ENCODE measurements at regions not wholly inside any gene's neighbourhood (a gene's known extent, or its start where the extent isn't known, plus 50 kb on each side); places are given as distances from the start of the nearest gene placed in this dataset.

DNA sequence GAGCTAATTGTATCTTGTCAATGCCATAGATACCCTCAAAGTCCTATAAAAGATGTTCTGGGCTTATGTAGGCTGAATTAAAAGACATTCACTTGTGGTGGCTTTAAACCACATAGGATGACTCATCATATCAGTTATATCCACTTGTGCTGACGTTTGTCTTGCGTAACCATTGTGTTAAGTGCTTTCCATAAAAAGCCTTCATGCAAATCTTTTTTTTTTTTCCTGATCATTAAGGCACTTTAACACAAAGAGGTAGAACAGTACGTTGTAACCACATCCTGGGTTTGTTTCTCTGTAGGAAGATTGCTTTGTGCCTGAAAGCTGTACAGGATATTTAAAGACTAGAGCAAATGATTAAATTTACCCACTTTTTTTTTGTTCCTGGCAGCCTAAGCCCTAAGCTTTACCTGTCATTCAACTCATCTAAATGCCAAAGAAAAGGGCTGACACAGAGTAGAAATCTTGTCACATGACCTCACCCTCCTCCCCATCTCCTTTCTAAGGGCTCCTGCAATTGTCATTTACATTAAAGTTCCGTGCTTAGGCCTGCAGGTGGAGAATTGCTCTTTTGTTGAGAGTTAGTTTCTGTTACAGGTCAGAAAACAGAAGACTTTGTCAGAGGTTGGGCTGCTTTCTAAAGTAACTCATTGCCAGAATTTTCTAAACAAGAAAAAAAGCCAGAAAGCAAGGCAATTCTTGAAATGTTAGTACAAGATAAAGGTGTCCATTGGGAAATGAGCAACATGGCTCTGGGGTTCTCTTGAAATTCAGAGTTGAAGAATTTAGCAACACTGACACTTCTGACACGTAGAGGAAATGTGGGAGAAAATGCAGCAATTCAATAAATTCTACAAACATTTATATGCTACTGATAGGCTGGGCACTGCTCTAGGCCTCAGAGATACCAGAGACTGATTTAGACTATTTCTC is 555.6 kb downstream of the PPARGC1A start:
- TF ChIP-seq CTCF (IDR thresholded peaks at IDR 0.05; ENCODE audit: insufficient read depth, low read length) = no peak
- peak; percentile 75 for DNase-seq (ENCODE audit: low read depth)
- no peak overlapping the region for H3K4me3 ChIP-seq (ENCODE audit: low read depth, low read length)

GRCh38 chr4:23333556-23333945 is 556.3 kb downstream of the PPARGC1A start:
- no peak overlapping the region for H3K4me3 ChIP-seq (ENCODE audit: low read depth, low read length)
- no peak for TF ChIP-seq CTCF (IDR thresholded peaks at IDR 0.05; ENCODE audit: insufficient read depth, low read length)
- peak; percentile 40 for DNase-seq (ENCODE audit: low read depth)

DNA sequence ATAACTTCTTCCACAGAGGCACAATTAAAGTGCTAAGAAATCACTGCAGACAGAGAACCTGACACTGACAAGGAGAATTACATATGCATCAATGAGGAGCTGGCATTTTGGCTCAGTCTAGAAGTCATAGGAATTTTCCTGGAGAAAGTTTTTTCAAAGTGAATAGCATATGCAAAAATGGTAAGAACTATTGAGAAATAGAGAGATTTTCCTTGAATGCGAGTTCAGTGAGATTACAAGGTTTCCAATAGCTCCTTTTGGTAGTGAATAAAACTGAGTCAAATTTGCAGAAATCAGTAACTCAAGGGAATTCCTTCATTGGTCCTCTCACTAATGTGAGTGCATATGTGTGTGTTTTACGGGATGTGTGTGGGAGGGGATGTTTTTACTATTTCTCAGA is 557.5 kb downstream of the PPARGC1A start:
- no peak overlapping the region for H3K4me3 ChIP-seq (ENCODE audit: low read depth, low read length)
- DNase-seq (ENCODE audit: low read depth) = no peak
- TF ChIP-seq CTCF (IDR thresholded peaks at IDR 0.05; ENCODE audit: insufficient read depth, low read length) = no peak

GRCh38 chr4:23327120-23327519 is 562.7 kb downstream of the PPARGC1A start:
- no peak for TF ChIP-seq CTCF (IDR thresholded peaks at IDR 0.05; ENCODE audit: insufficient read depth, low read length)
- no peak overlapping the region for H3K4me3 ChIP-seq (ENCODE audit: low read depth, low read length)
- DNase-seq (ENCODE audit: low read depth) = no peak

DNA sequence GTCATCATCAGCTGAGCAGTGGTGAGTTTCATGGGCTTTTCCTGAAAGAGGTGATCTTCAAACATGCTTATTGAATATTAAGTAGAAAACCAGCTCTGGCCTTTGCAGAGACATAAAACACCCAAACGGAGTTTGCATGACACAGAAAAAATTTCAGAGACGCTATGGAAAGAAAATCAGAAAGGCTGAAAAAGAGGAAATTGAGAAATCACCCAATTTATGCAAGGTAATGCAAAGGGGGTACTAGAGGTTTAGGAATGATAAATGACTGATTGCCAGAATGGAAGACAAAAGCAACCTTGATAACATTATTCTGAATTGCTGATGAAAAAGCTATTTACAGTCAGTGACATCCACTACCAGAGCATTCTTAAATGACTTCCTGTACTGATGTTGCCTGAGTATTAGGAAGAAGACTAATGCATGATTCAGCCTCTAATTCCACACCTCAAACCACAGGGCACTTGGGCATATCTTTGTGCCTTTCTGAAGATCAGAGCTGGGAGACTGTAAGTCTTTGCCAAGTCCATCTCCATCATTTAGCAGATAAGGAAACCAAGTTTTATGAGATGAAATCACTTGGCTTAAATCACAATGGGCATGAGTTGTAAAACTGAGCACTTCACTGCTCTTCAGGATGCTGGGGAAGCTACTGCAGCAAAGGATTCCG is 565.7 kb downstream of the PPARGC1A start:
- no peak overlapping the region for H3K4me3 ChIP-seq (ENCODE audit: low read depth, low read length)
- TF ChIP-seq CTCF (IDR thresholded peaks at IDR 0.05; ENCODE audit: insufficient read depth, low read length) = no peak
- peak; percentile 1 for DNase-seq (ENCODE audit: low read depth)

DNA sequence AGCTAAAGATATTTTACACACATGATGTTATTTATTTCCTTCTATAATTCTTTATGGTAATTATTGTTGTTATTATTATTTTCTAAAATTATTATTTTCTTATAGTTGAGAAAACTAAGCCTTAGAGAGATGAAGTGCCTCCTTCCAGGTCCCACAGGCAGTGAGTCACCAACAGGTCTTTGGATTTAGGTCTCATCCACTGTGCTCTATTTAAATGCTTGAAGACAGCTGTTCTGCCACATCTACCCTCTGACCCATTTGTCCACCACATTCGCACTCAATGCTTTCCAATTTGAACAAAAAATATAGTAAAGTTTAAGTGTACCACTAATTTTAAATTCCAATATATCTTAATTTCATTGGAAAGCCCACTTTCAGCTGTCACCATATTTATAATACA is 566.4 kb downstream of the PPARGC1A start:
- no peak overlapping the region for H3K4me3 ChIP-seq (ENCODE audit: low read depth, low read length)
- TF ChIP-seq CTCF (IDR thresholded peaks at IDR 0.05; ENCODE audit: insufficient read depth, low read length) = no peak
- no peak for DNase-seq (ENCODE audit: low read depth)
